ENCODE measurements at regions not wholly inside any gene's neighbourhood (a gene's known extent, or its start where the extent isn't known, plus 50 kb on each side); places are given as distances from the start of the nearest gene placed in this dataset.

DNA sequence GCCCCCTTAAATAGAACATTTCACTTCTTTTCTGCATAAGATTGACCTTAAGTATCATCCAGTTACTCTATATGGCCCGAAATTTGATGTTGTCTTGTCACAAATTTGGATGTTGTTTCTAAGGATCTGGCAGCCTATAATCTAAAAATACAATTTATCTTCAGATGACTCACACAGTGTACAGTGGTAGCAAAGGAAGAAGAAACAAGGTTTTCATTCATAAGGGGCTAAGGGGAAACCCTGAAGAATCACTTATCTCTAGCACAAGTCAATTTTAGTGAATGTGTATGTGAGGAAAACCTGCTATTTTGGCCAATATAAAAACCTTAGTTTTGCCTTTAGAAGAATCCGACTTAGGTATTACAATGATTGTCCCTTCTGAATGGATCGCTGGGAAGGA is 606.3 kb upstream of the LRFN5 start:
- Histone ChIP-seq H3K9me3 (no peaks in the 10 kb centered on the region), H3K36me3 (no peaks in the 10 kb centered on the region), H3K4me3 (no peak overlapping the region), H3K4me1 (no peaks in the 10 kb centered on the region), H3K27me3 (no peaks in the 10 kb centered on the region), H3K27ac (no peak overlapping the region)
- 60 to 64% methylated on average over 3 of the region's 3 CpGs for WGBS, 2 donors
- DNase-seq (ENCODE audit: low spot score in 2 of 2), result no peak
- TF ChIP-seq CTCF (IDR thresholded peaks at IDR 0.05) (no peak), EP300 (IDR thresholded peaks at IDR 0.05) (no peak), POLR2A (IDR thresholded peaks at IDR 0.05) (no peak)

DNA sequence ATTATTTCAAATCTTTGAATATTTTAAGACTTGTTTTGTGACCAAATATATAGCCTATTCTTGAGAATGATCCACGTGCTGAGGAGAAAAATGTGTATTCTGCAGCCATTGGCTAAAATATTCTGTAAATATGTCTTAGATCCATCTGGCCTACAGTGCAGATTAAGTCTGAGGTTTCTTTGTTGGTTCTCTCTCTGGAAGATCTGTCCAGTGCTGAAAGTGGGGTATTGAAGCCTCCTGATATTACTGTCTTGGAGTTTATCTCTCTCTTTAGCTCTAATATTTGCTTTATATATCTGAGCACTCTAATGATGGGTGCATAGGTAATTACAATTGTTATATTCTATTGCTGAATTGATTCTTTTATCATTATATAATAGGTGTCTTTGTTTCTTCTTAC is 617.4 kb upstream of the LRFN5 start:
- Histone ChIP-seq H3K9me3 (peaks cover 0 to 6% (median 2%) of the 10 kb centered on the region in 4 donors), H3K4me1 (peaks cover 0 to 3% (median 0%) of the 10 kb centered on the region in 4 donors), H3K36me3 (no peaks in the 10 kb centered on the region), H3K4me3 (no peak overlapping the region), H3K27me3 (no peaks in the 10 kb centered on the region), H3K27ac (no peak overlapping the region)
- DNase-seq (ENCODE audit: low spot score in 2 of 2), result no peak
- TF ChIP-seq CTCF (IDR thresholded peaks at IDR 0.05) (no peak), EP300 (IDR thresholded peaks at IDR 0.05) (no peak), POLR2A (IDR thresholded peaks at IDR 0.05) (no peak)
- WGBS, 2 donors, result 33 to 38% methylated on average over 1 of the region's 1 CpG

GRCh38 chr14:40987481-40987880 is 619.2 kb upstream of the LRFN5 start:
- no peak for DNase-seq (ENCODE audit: low spot score in 2 of 2)
- Histone ChIP-seq H3K27ac (no peak overlapping the region), H3K36me3 (no peaks in the 10 kb centered on the region), H3K27me3 (no peaks in the 10 kb centered on the region), H3K9me3 (peaks cover 0 to 6% (median 2%) of the 10 kb centered on the region in 4 donors), H3K4me3 (no peak overlapping the region), H3K4me1 (peaks cover 0 to 11% (median 0%) of the 10 kb centered on the region in 4 donors)
- 64 to 73% methylated on average over 3 of the region's 3 CpGs for WGBS, 2 donors
- TF ChIP-seq POLR2A (IDR thresholded peaks at IDR 0.05) (no peak), CTCF (IDR thresholded peaks at IDR 0.05) (no peak), EP300 (IDR thresholded peaks at IDR 0.05) (no peak)

- Histone ChIP-seq H3K27me3 (no peaks in the 10 kb centered on the region), H3K9me3 (peaks cover 0 to 6% (median 2%) of the 10 kb centered on the region in 4 donors), H3K27ac (no peak overlapping the region), H3K4me1 (peaks cover 0 to 11% (median 0%) of the 10 kb centered on the region in 4 donors), H3K4me3 (no peak overlapping the region), H3K36me3 (no peaks in the 10 kb centered on the region)
- DNase-seq (ENCODE audit: low spot score in 2 of 2), result no peak
- TF ChIP-seq POLR2A (IDR thresholded peaks at IDR 0.05) (no peak), EP300 (IDR thresholded peaks at IDR 0.05) (no peak), CTCF (IDR thresholded peaks at IDR 0.05) (no peak)
- 71 to 84% methylated on average over 1 of the region's 1 CpG for WGBS, 2 donors
Measured at GRCh38 chr14:40986655-40987054, 620.0 kb upstream of the LRFN5 start.

DNA sequence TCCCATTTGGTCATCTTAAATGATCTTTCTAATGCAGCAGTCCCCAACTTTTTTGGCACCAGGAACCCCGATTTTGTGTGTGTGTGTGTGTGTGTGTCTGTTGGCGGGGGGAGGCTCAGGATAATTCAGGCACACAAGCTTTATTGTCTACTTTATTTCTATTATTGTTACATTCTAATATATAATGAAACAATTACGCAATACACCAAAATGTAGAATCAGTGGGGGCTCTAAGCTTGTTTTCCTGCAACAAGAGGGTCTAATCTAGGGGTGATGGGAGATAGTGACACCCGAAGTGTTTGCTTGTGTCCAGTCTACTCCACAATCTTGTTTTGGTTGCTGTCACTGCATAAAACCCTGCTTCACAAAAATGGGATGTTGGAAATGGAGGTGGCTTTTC is 621.1 kb upstream of the LRFN5 start:
- WGBS, 2 donors, result 69 to 80% methylated on average over 4 of the region's 4 CpGs
- H3K36me3 ChIP-seq, result no peaks in the 10 kb centered on the region

More for the DNA sequence above, 621.1 kb upstream of the LRFN5 start:
- H3K9me3 ChIP-seq, result peaks cover 0 to 6% (median 2%) of the 10 kb centered on the region in 4 donors
- H3K27me3 ChIP-seq, result no peaks in the 10 kb centered on the region
- no peak overlapping the region for H3K4me3 ChIP-seq
- TF ChIP-seq CTCF (IDR thresholded peaks at IDR 0.05) (no peak), POLR2A (IDR thresholded peaks at IDR 0.05) (no peak), EP300 (IDR thresholded peaks at IDR 0.05) (no peak)
- H3K4me1 ChIP-seq, result peaks cover 0 to 11% (median 0%) of the 10 kb centered on the region in 4 donors
- DNase-seq (ENCODE audit: low spot score in 2 of 2), result no peak
- no peak overlapping the region for H3K27ac ChIP-seq
